ENCODE measurements at regions not wholly inside any gene's neighbourhood (a gene's known extent, or its start where the extent isn't known, plus 50 kb on each side); places are given as distances from the start of the nearest gene placed in this dataset.

GRCh38 chr2:22741216-22741615 is 643.8 kb upstream of the KLHL29 start:
- intact Hi-C loops (cut with DNase I) = no loop called here
- DNase-seq (ENCODE audit: low spot score) = no peak

GRCh38 chr2:22748909-22749308 is 636.1 kb upstream of the KLHL29 start:
- DNase-seq (ENCODE audit: low spot score) = no peak
- intact Hi-C loops (cut with DNase I) = no loop called here

GRCh38 chr2:22753476-22753875 is 631.5 kb upstream of the KLHL29 start:
- intact Hi-C loops (cut with DNase I) = no loop called here
- no peak for DNase-seq (ENCODE audit: low spot score)

- intact Hi-C loops (cut with DNase I) = no loop called here
These were observed 628.5 kb upstream of the KLHL29 start for GRCh38 chr2:22756276-22757043.

GRCh38 chr2:22769497-22769896 is 615.5 kb upstream of the KLHL29 start:
- DNase-seq (ENCODE audit: low spot score) = no peak
- intact Hi-C loops (cut with DNase I) = no loop called here

More at GRCh38 chr2:22756276-22757043, 628.5 kb upstream of the KLHL29 start:
- DNase-seq (ENCODE audit: low spot score) = no peak

GRCh38 chr2:22784566-22784965 is 600.4 kb upstream of the KLHL29 start:
- intact Hi-C loops (cut with DNase I) = no loop called here
- no peak for DNase-seq (ENCODE audit: low spot score)

- intact Hi-C loops (cut with DNase I) = no loop called here
- DNase-seq (ENCODE audit: low spot score) = no peak
These were observed 598.2 kb upstream of the KLHL29 start for GRCh38 chr2:22786817-22787216.

- intact Hi-C loops (cut with DNase I) = no loop called here
These were observed 597.2 kb upstream of the KLHL29 start for GRCh38 chr2:22787745-22788144.

GRCh38 chr2:22788749-22789327 is 596.1 kb upstream of the KLHL29 start:
- DNase-seq (ENCODE audit: low spot score) = no peak
- intact Hi-C loops (cut with DNase I) = no loop called here

More at GRCh38 chr2:22787745-22788144, 597.2 kb upstream of the KLHL29 start:
- DNase-seq (ENCODE audit: low spot score) = no peak

- intact Hi-C loops (cut with DNase I) = no loop called here
- no peak for DNase-seq (ENCODE audit: low spot score)
These were observed 589.6 kb upstream of the KLHL29 start for GRCh38 chr2:22795287-22795866.

GRCh38 chr2:22798386-22798785 is 586.6 kb upstream of the KLHL29 start:
- DNase-seq (ENCODE audit: low spot score) = no peak
- intact Hi-C loops (cut with DNase I) = no loop called here

- intact Hi-C loops (cut with DNase I) = no loop called here
These were observed 584.6 kb upstream of the KLHL29 start for GRCh38 chr2:22800412-22800811.

GRCh38 chr2:22801071-22801470 is 583.9 kb upstream of the KLHL29 start:
- no peak for DNase-seq (ENCODE audit: low spot score)
- intact Hi-C loops (cut with DNase I) = no loop called here

More at GRCh38 chr2:22800412-22800811, 584.6 kb upstream of the KLHL29 start:
- no peak for DNase-seq (ENCODE audit: low spot score)

- intact Hi-C loops (cut with DNase I) = no loop called here
- DNase-seq (ENCODE audit: low spot score) = no peak
These were observed 583.0 kb upstream of the KLHL29 start for GRCh38 chr2:22801970-22802369.

GRCh38 chr2:22807872-22808271 is 577.1 kb upstream of the KLHL29 start:
- no peak for DNase-seq (ENCODE audit: low spot score)
- intact Hi-C loops (cut with DNase I) = no loop called here

GRCh38 chr2:22810602-22811001 is 574.4 kb upstream of the KLHL29 start:
- no peak for DNase-seq (ENCODE audit: low spot score)
- intact Hi-C loops (cut with DNase I) = no loop called here

- intact Hi-C loops (cut with DNase I) = no loop called here
- DNase-seq (ENCODE audit: low spot score) = no peak
These were observed 572.8 kb upstream of the KLHL29 start for GRCh38 chr2:22812065-22812680.

- DNase-seq (ENCODE audit: low spot score) = no peak
- intact Hi-C loops (cut with DNase I) = no loop called here
These were observed 567.8 kb upstream of the KLHL29 start for GRCh38 chr2:22817197-22817596.

- no peak for DNase-seq (ENCODE audit: low spot score)
- intact Hi-C loops (cut with DNase I) = no loop called here
These were observed 563.5 kb upstream of the KLHL29 start for GRCh38 chr2:22821458-22821857.

- intact Hi-C loops (cut with DNase I) = no loop called here
- DNase-seq (ENCODE audit: low spot score) = no peak
These were observed 562.1 kb upstream of the KLHL29 start for GRCh38 chr2:22822835-22823234.
